ENCODE measurements at regions not wholly inside any gene's neighbourhood (a gene's known extent, or its start where the extent isn't known, plus 50 kb on each side); places are given as distances from the start of the nearest gene placed in this dataset.

DNA sequence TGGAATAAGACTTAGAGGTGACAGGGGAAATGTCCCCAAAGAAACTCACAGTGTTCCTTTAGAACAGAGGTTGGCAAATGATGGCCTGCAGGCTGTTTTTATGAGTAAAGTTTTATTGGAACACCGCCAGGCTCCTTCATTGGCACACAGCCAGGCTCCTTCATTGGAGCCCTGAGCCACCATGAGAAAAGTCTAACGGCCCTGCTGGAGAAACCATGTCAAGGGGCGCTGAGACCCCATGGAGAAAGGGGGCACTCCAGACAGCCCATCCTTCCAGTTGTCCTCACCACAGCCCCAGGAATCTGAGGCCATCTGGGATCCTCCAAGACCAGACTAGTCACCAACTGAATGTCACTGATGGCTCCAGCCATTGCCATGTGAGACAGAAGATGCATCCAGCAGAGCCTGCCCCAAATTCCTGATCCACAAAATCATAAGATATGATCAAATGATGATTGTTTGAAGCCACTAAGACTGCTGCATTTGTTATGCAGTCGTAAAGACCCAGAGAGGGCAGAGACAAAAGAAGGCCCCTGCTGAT lies 88.2 kb upstream of the GPR26 start:
- DNase-seq (ENCODE audit: low read depth), result no peak
- H3K4me3 ChIP-seq (ENCODE audit: low read depth, low read length), result no peak overlapping the region
- TF ChIP-seq CTCF (IDR thresholded peaks at IDR 0.05; ENCODE audit: insufficient read depth, low read depth, low read length), result no peak

DNA sequence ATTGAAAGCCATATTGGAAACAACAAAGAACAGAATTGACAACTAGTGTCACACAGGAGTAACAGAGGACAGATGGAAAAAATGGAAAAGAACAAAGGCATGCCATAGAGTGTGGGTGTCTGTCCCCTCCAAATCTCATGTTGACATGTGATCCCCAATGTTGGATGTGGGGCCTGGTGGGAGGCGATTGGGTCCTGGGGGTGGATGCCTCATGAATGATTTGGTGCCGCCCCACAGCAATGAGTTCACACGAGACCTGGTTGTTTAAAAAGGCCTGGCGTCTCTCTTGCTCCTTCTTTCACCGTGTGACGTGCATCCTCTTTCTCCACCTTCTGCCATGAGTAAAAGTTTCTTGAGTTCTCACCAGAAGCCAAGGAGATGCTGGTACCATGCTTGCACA lies 87.4 kb upstream of the GPR26 start:
- TF ChIP-seq CTCF (IDR thresholded peaks at IDR 0.05; ENCODE audit: insufficient read depth, low read depth, low read length), result no peak
- DNase-seq (ENCODE audit: low read depth), result no peak
- no peak overlapping the region for H3K4me3 ChIP-seq (ENCODE audit: low read depth, low read length)

- TF ChIP-seq CTCF (IDR thresholded peaks at IDR 0.05; ENCODE audit: insufficient read depth, low read depth, low read length), result no peak
- H3K4me3 ChIP-seq (ENCODE audit: low read depth, low read length), result no peak overlapping the region
- DNase-seq (ENCODE audit: low read depth), result no peak
Observed at GRCh38 chr10:123579675-123580074, 86.5 kb upstream of the GPR26 start.

GRCh38 chr10:123580426-123580825 lies 85.7 kb upstream of the GPR26 start:
- no peak for TF ChIP-seq CTCF (IDR thresholded peaks at IDR 0.05; ENCODE audit: insufficient read depth, low read depth, low read length)
- no peak overlapping the region for H3K4me3 ChIP-seq (ENCODE audit: low read depth, low read length)
- no peak for DNase-seq (ENCODE audit: low read depth)

- H3K4me3 ChIP-seq (ENCODE audit: low read depth, low read length), result no peak overlapping the region
- DNase-seq (ENCODE audit: low read depth), result no peak
- no peak for TF ChIP-seq CTCF (IDR thresholded peaks at IDR 0.05; ENCODE audit: insufficient read depth, low read depth, low read length)
Observed at GRCh38 chr10:123581656-123582055, 84.5 kb upstream of the GPR26 start.

- peak; percentile 90 for TF ChIP-seq CTCF (IDR thresholded peaks at IDR 0.05; ENCODE audit: insufficient read depth, low read depth, low read length)
- peak; percentile 63 for DNase-seq (ENCODE audit: low read depth)
- no peak overlapping the region for H3K4me3 ChIP-seq (ENCODE audit: low read depth, low read length)
Observed at GRCh38 chr10:123582084-123582989, 83.8 kb upstream of the GPR26 start.

Data from fibroblast of villous mesenchyme (primary cell).